ENCODE measurements at regions not wholly inside any gene's neighbourhood (a gene's known extent, or its start where the extent isn't known, plus 50 kb on each side); places are given as distances from the start of the nearest gene placed in this dataset.
"Not testable (repeated sequence)": the region's sequence is repeated elsewhere in the genome, so short reads cannot be mapped to it uniquely, and the experiment has no call there.

- 88 to 97% methylated on average over 2 to 3 of the region's 3 CpGs for WGBS, 2 donors (ENCODE audit: low coverage in 1 of 2)
- ATAC-seq: no peak
- Histone ChIP-seq H3K9me3 (no peaks in the 10 kb centered on the region), H3K27ac (no peak overlapping the region), H3K4me1 (no peaks in the 10 kb centered on the region), H3K4me3 (no peak overlapping the region), H3K27me3 (no peaks in the 10 kb centered on the region), H3K36me3 (no peaks in the 10 kb centered on the region)
- TF ChIP-seq CTCF (IDR thresholded peaks at IDR 0.05): no peak
- no peak for TF ChIP-seq POLR2A (IDR thresholded peaks at IDR 0.05)
- no peak for TF ChIP-seq EP300 (IDR thresholded peaks at IDR 0.05)
- no peak for TF ChIP-seq POLR2AphosphoS5 (IDR thresholded peaks at IDR 0.05)
Measured at GRCh38 chr6:141388666-141389065, 744.1 kb upstream of the GJE1 start.

- H3K4me1 ChIP-seq: no peaks in the 10 kb centered on the region
- 81 to 96% methylated on average over 2 of the region's 2 CpGs for WGBS, 2 donors (ENCODE audit: low coverage in 1 of 2)
- H3K27ac ChIP-seq: no peak overlapping the region
- peaks cover 0 to 13% (median 0%) of the 10 kb centered on the region in 3 donors for H3K9me3 ChIP-seq
- H3K27me3 ChIP-seq: no peaks in the 10 kb centered on the region
- no peaks in the 10 kb centered on the region for H3K36me3 ChIP-seq
- H3K4me3 ChIP-seq: no peak overlapping the region
- TF ChIP-seq POLR2A (IDR thresholded peaks at IDR 0.05) (no peak), CTCF (IDR thresholded peaks at IDR 0.05) (no peak), EP300 (IDR thresholded peaks at IDR 0.05) (no peak), POLR2AphosphoS5 (IDR thresholded peaks at IDR 0.05) (no peak)
- no peak for ATAC-seq
Measured at GRCh38 chr6:141370438-141370837, 762.3 kb upstream of the GJE1 start.

- ATAC-seq, H3K4me3 ChIP-seq, H3K27ac ChIP-seq, H3K36me3 ChIP-seq, H3K27me3 ChIP-seq, H3K4me1 ChIP-seq: not testable (repeated sequence)
- WGBS, 2 donors (ENCODE audit: low coverage in 1 of 2): no CpG with 5 or more reads among the region's 1 CpG
- peaks cover 0 to 13% (median 0%) of the 10 kb centered on the region in 3 donors for H3K9me3 ChIP-seq
Measured at GRCh38 chr6:141366796-141367195, 765.9 kb upstream of the GJE1 start.

GRCh38 chr6:141364694-141365093 lies 768.0 kb upstream of the GJE1 start:
- 86 to 95% methylated on average over 3 of the region's 3 CpGs for WGBS, 2 donors (ENCODE audit: low coverage in 1 of 2)
- ATAC-seq: no peak
- Histone ChIP-seq H3K27ac (no peak overlapping the region), H3K36me3 (no peaks in the 10 kb centered on the region), H3K27me3 (no peaks in the 10 kb centered on the region), H3K4me3 (no peak overlapping the region), H3K4me1 (no peaks in the 10 kb centered on the region), H3K9me3 (peaks cover 0 to 13% (median 0%) of the 10 kb centered on the region in 3 donors)
- TF ChIP-seq EP300 (IDR thresholded peaks at IDR 0.05): no peak
- no peak for TF ChIP-seq POLR2A (IDR thresholded peaks at IDR 0.05)
- no peak for TF ChIP-seq POLR2AphosphoS5 (IDR thresholded peaks at IDR 0.05)
- no peak for TF ChIP-seq CTCF (IDR thresholded peaks at IDR 0.05)

GRCh38 chr6:141364232-141364631 lies 768.5 kb upstream of the GJE1 start:
- TF ChIP-seq CTCF (IDR thresholded peaks at IDR 0.05): no peak
- TF ChIP-seq POLR2AphosphoS5 (IDR thresholded peaks at IDR 0.05): no peak
- no peak for TF ChIP-seq EP300 (IDR thresholded peaks at IDR 0.05)
- no peak for TF ChIP-seq POLR2A (IDR thresholded peaks at IDR 0.05)

More at GRCh38 chr6:141364232-141364631, 768.5 kb upstream of the GJE1 start:
- ATAC-seq: no peak
- Histone ChIP-seq H3K36me3 (no peaks in the 10 kb centered on the region), H3K27me3 (no peaks in the 10 kb centered on the region), H3K4me1 (no peaks in the 10 kb centered on the region), H3K9me3 (peaks cover 0 to 11% (median 0%) of the 10 kb centered on the region in 3 donors), H3K27ac (no peak overlapping the region), H3K4me3 (no peak overlapping the region)
- WGBS, 2 donors (ENCODE audit: low coverage in 1 of 2): 82 to 85% methylated on average over 2 of the region's 2 CpGs
